ENCODE measurements at regions not wholly inside any gene's neighbourhood (a gene's known extent, or its start where the extent isn't known, plus 50 kb on each side); places are given as distances from the start of the nearest gene placed in this dataset.
"Not testable (repeated sequence)": the region's sequence is repeated elsewhere in the genome, so short reads cannot be mapped to it uniquely, and the experiment has no call there.

GRCh38 chr4:19193274-19193981 lies 1058.3 kb upstream of the SLIT2 start:
- in situ Hi-C loops (cut with MboI; ENCODE audit: low sequenced_read_pairs): no loop called here

GRCh38 chr4:19191979-19192650 lies 1059.6 kb upstream of the SLIT2 start:
- in situ Hi-C loops (cut with MboI; ENCODE audit: low sequenced_read_pairs): no loop called here

- in situ Hi-C loops (cut with MboI; ENCODE audit: low sequenced_read_pairs): no loop called here
Measured at GRCh38 chr4:19187691-19188090, 1064.0 kb upstream of the SLIT2 start.

GRCh38 chr4:19187096-19187495 lies 1064.6 kb upstream of the SLIT2 start:
- in situ Hi-C loops (cut with MboI; ENCODE audit: low sequenced_read_pairs): no loop called here

GRCh38 chr4:19181631-19182030 lies 1070.1 kb upstream of the SLIT2 start:
- in situ Hi-C loops (cut with MboI; ENCODE audit: low sequenced_read_pairs): not testable (repeated sequence)

GRCh38 chr4:19178835-19179234 lies 1072.9 kb upstream of the SLIT2 start:
- in situ Hi-C loops (cut with MboI; ENCODE audit: low sequenced_read_pairs): no loop called here

GRCh38 chr4:19177616-19178015 lies 1074.1 kb upstream of the SLIT2 start:
- in situ Hi-C loops (cut with MboI; ENCODE audit: low sequenced_read_pairs): no loop called here

GRCh38 chr4:19171832-19172231 lies 1079.9 kb upstream of the SLIT2 start:
- in situ Hi-C loops (cut with MboI; ENCODE audit: low sequenced_read_pairs): no loop called here

- in situ Hi-C loops (cut with MboI; ENCODE audit: low sequenced_read_pairs): no loop called here
Measured at GRCh38 chr4:19167311-19167710, 1084.4 kb upstream of the SLIT2 start.

GRCh38 chr4:19164334-19164733 lies 1087.4 kb upstream of the SLIT2 start:
- in situ Hi-C loops (cut with MboI; ENCODE audit: low sequenced_read_pairs): no loop called here

- in situ Hi-C loops (cut with MboI; ENCODE audit: low sequenced_read_pairs): no loop called here
Measured at GRCh38 chr4:19159874-19160273, 1091.8 kb upstream of the SLIT2 start.

- in situ Hi-C loops (cut with MboI; ENCODE audit: low sequenced_read_pairs): no loop called here
Measured at GRCh38 chr4:19158107-19158809, 1093.4 kb upstream of the SLIT2 start.

GRCh38 chr4:19156786-19157185 lies 1094.9 kb upstream of the SLIT2 start:
- in situ Hi-C loops (cut with MboI; ENCODE audit: low sequenced_read_pairs): no loop called here

GRCh38 chr4:19155568-19155967 lies 1096.1 kb upstream of the SLIT2 start:
- in situ Hi-C loops (cut with MboI; ENCODE audit: low sequenced_read_pairs): no loop called here

GRCh38 chr4:19154267-19154666 lies 1097.4 kb upstream of the SLIT2 start:
- in situ Hi-C loops (cut with MboI; ENCODE audit: low sequenced_read_pairs): not testable (repeated sequence)

- in situ Hi-C loops (cut with MboI; ENCODE audit: low sequenced_read_pairs): no loop called here
Measured at GRCh38 chr4:19152264-19152663, 1099.4 kb upstream of the SLIT2 start.

GRCh38 chr4:19151684-19152083 lies 1100.0 kb upstream of the SLIT2 start:
- in situ Hi-C loops (cut with MboI; ENCODE audit: low sequenced_read_pairs): no loop called here

- in situ Hi-C loops (cut with MboI; ENCODE audit: low sequenced_read_pairs): no loop called here
Measured at GRCh38 chr4:19146038-19146437, 1105.7 kb upstream of the SLIT2 start.

GRCh38 chr4:19135895-19136633 lies 1114.5 kb upstream of the LCORL start:
- in situ Hi-C loops (cut with MboI; ENCODE audit: low sequenced_read_pairs): no loop called here

- in situ Hi-C loops (cut with MboI; ENCODE audit: low sequenced_read_pairs): no loop called here
Measured at GRCh38 chr4:19134685-19135084, 1113.1 kb upstream of the LCORL start.

- in situ Hi-C loops (cut with MboI; ENCODE audit: low sequenced_read_pairs): no loop called here
Measured at GRCh38 chr4:19133315-19133714, 1111.8 kb upstream of the LCORL start.

All from HL-60/S4 (cell line).